HepG2 (cell line): ENCODE measurements at regions not wholly inside any gene's neighbourhood (a gene's known extent, or its start where the extent isn't known, plus 50 kb on each side); places are given as distances from the start of the nearest gene placed in this dataset.

Experiments
- ATF7-NPFF ChIP-seq: sonication (generic); formaldehyde crosslinking; IDR thresholded peaks from 2 replicates; pipeline ENCODE4 v1.8.1; 2023; ENCODE audit warnings: mild to moderate bottlenecking, low read depth, missing genetic modification reagents, moderate library complexity
- CHCHD3 ChIP-seq: sonication (generic); formaldehyde crosslinking; IDR thresholded peaks from 2 replicates; pipeline ENCODE4 v1.8.0; 2022; ENCODE audit warnings: mild to moderate bottlenecking, missing genetic modification reagents, moderate library complexity
- ELK4 ChIP-seq: sonication (generic); formaldehyde crosslinking; IDR thresholded peaks from 2 replicates; pipeline ENCODE4 v1.9.0; 2021; ENCODE audit warnings: missing genetic modification reagents, borderline replicate concordance
- EP300 ChIP-seq, 3 experiments: sonication (generic) in 1 of 3; formaldehyde crosslinking in 1 of 3; IDR thresholded peaks; 2 replicates each; pipeline versions ENCODE4 v1.5.1 to v1.6.1; 2011 to 2020; ENCODE audit warnings: low read depth in 2 of 3, low read length in 2 of 3, borderline replicate concordance in 1 of 3, improper control_type of control experiment in 1 of 3, mild to moderate bottlenecking in 1 of 3, missing genetic modification reagents in 1 of 3, moderate library complexity in 1 of 3
- HNF4A ChIP-seq: sonication (generic); formaldehyde crosslinking; IDR thresholded peaks from 2 replicates; pipeline ENCODE4 v1.4.0; 2020; ENCODE audit warnings: missing genetic modification reagents
- RFXAP ChIP-seq: sonication (generic); formaldehyde crosslinking; IDR thresholded peaks from 2 replicates; pipeline ENCODE4 v1.4.0; 2020; ENCODE audit warnings: missing genetic modification reagents, borderline replicate concordance
- SIX4 ChIP-seq: sonication (generic); formaldehyde crosslinking; IDR thresholded peaks from 2 replicates; pipeline ENCODE4 v1.4.0; 2020; ENCODE audit warnings: missing genetic modification reagents
- U2AF2 ChIP-seq: fragments of 200-400 bp; formaldehyde crosslinking; IDR thresholded peaks from 2 replicates; pipeline ENCODE4 v1.6.1; 2017; ENCODE audit warnings: low read depth, mild to moderate bottlenecking, low read length
- ZNF160 ChIP-seq: sonication (generic); formaldehyde crosslinking; IDR thresholded peaks from 2 replicates; pipeline ENCODE4 v1.8.0; 2022; ENCODE audit warnings: mild to moderate bottlenecking, inconsistent platforms, missing genetic modification reagents
- ZNF260 ChIP-seq: sonication (generic); formaldehyde crosslinking; IDR thresholded peaks from 2 replicates; pipeline ENCODE4 v1.4.0; 2020; ENCODE audit warnings: missing genetic modification reagents, low read depth, mild to moderate bottlenecking, borderline replicate concordance
- ZNF496 ChIP-seq: sonication (generic); formaldehyde crosslinking; IDR thresholded peaks from 2 replicates; pipeline ENCODE4 v1.8.1; 2023; ENCODE audit warnings: mild to moderate bottlenecking, moderate library complexity, missing genetic modification reagents; ENCODE audit not compliant: insufficient replicate concordance
- ZNF747 ChIP-seq: sonication (generic); formaldehyde crosslinking; IDR thresholded peaks from 2 replicates; pipeline ENCODE4 v1.8.1; 2023; ENCODE audit warnings: missing genetic modification reagents, mild to moderate bottlenecking, borderline replicate concordance
- ZXDC ChIP-seq: sonication (generic); formaldehyde crosslinking; IDR thresholded peaks from 2 replicates; pipeline ENCODE4 v1.5.0; 2020; ENCODE audit warnings: mild to moderate bottlenecking, missing genetic modification reagents
- TF ChIP-seq, protein P1 (sequence below): sonication (generic); formaldehyde crosslinking; IDR thresholded peaks from 2 replicates; pipeline ENCODE4 v1.4.0; 2020; ENCODE audit warnings: missing genetic modification reagents, borderline replicate concordance
- TF ChIP-seq, protein P2 (sequence below): sonication (generic); formaldehyde crosslinking; IDR thresholded peaks from 2 replicates; pipeline ENCODE4 v1.4.0; 2020; ENCODE audit warnings: mild to moderate bottlenecking, missing genetic modification reagents
- TF ChIP-seq, protein P3 (sequence below): sonication (generic); formaldehyde crosslinking; IDR thresholded peaks from 2 replicates; pipeline ENCODE4 v1.5.0; 2020; ENCODE audit warnings: mild to moderate bottlenecking, missing genetic modification reagents

DNA sequence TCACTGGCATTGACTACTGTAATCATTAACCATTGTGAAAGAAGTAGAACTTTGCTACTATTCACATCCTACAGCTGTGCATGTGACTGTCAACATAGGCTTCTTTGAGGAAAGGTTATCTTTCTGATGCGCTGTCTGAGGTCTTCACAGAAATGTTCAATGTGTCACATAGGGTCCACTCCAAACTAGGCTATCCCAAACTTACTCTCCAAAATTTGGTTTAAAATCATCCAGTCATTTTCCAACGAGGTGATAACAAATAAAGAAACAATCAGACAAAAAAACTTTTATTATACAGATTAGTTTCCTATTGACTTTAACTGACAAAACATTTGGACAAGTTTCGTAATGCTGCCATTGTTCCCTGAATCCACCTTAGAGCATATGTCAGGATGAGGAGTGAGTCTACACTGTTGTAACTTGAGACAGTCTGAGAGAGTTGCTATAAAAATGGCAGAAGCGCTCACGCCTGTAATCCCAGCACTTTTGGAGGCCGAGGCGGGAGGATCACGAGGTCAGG is 511.6 kb downstream of the PLOD2 start (continued):
- TF ChIP-seq ATF7-NPFF (CRISPR knock-in tag) (no peak), SIX4 (CRISPR knock-in tag) (peak; percentile 57; the same call in 1 of the 2 replicates), EP300 (IDR thresholded peaks at IDR 0.05; ENCODE audit: low read depth in 2 of 2, low read length in 2 of 2) (peak in 1 of 2 experiments; percentile 74; a peak in 2 of 4 replicates), EP300 (CRISPR knock-in tag; IDR thresholded peaks at IDR 0.05; ENCODE audit: borderline replicate concordance) (peak; percentile 35; the same call in 1 of the 2 replicates), ZXDC (no peak), ZNF260 (CRISPR knock-in tag) (no peak), HNF4A (CRISPR knock-in tag) (peak; percentile 86), ZNF747 (no peak), CHCHD3 (no peak), ZNF496 (CRISPR knock-in tag) (no peak), ZNF160 (CRISPR knock-in tag) (no peak), RFXAP (CRISPR knock-in tag) (no peak), ELK4 (CRISPR knock-in tag) (no peak), U2AF2 (no peak)
- TF ChIP-seq, protein P1, sequence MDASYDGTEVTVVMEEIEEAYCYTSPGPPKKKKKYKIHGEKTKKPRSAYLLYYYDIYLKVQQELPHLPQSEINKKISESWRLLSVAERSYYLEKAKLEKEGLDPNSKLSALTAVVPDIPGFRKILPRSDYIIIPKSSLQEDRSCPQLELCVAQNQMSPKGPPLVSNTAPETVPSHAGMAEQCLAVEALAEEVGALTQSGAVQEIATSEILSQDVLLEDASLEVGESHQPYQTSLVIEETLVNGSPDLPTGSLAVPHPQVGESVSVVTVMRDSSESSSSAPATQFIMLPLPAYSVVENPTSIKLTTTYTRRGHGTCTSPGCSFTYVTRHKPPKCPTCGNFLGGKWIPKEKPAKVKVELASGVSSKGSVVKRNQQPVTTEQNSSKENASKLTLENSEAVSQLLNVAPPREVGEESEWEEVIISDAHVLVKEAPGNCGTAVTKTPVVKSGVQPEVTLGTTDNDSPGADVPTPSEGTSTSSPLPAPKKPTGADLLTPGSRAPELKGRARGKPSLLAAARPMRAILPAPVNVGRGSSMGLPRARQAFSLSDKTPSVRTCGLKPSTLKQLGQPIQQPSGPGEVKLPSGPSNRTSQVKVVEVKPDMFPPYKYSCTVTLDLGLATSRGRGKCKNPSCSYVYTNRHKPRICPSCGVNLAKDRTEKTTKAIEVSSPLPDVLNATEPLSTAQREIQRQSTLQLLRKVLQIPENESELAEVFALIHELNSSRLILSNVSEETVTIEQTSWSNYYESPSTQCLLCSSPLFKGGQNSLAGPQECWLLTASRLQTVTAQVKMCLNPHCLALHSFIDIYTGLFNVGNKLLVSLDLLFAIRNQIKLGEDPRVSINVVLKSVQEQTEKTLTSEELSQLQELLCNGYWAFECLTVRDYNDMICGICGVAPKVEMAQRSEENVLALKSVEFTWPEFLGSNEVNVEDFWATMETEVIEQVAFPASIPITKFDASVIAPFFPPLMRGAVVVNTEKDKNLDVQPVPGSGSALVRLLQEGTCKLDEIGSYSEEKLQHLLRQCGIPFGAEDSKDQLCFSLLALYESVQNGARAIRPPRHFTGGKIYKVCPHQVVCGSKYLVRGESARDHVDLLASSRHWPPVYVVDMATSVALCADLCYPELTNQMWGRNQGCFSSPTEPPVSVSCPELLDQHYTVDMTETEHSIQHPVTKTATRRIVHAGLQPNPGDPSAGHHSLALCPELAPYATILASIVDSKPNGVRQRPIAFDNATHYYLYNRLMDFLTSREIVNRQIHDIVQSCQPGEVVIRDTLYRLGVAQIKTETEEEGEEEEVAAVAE (CRISPR knock-in tag) = no peak
- TF ChIP-seq, protein P2, sequence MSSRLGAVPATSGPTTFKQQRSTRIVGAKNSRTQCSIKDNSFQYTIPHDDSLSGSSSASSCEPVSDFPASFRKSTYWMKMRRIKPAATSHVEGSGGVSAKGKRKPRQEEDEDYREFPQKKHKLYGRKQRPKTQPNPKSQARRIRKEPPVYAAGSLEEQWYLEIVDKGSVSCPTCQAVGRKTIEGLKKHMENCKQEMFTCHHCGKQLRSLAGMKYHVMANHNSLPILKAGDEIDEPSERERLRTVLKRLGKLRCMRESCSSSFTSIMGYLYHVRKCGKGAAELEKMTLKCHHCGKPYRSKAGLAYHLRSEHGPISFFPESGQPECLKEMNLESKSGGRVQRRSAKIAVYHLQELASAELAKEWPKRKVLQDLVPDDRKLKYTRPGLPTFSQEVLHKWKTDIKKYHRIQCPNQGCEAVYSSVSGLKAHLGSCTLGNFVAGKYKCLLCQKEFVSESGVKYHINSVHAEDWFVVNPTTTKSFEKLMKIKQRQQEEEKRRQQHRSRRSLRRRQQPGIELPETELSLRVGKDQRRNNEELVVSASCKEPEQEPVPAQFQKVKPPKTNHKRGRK (CRISPR knock-in tag) = no peak
- TF ChIP-seq, protein P3, sequence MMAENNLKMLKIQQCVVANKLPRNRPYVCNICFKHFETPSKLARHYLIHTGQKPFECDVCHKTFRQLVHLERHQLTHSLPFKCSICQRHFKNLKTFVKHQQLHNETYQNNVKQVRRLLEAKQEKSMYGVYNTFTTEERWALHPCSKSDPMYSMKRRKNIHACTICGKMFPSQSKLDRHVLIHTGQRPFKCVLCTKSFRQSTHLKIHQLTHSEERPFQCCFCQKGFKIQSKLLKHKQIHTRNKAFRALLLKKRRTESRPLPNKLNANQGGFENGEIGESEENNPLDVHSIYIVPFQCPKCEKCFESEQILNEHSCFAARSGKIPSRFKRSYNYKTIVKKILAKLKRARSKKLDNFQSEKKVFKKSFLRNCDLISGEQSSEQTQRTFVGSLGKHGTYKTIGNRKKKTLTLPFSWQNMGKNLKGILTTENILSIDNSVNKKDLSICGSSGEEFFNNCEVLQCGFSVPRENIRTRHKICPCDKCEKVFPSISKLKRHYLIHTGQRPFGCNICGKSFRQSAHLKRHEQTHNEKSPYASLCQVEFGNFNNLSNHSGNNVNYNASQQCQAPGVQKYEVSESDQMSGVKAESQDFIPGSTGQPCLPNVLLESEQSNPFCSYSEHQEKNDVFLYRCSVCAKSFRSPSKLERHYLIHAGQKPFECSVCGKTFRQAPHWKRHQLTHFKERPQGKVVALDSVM = peak; percentile 54
